OCI-LY1 (cell line): ENCODE measurements at regions not wholly inside any gene's neighbourhood (a gene's known extent, or its start where the extent isn't known, plus 50 kb on each side); places are given as distances from the start of the nearest gene placed in this dataset.
"Not testable (repeated sequence)": the region's sequence is repeated elsewhere in the genome, so short reads cannot be mapped to it uniquely, and the experiment has no call there.

Source experiments
- H2AFZ ChIP-seq: fragments of 200-600 bp; sonication (generic), shearing (Covaris generic); 2 replicates; pipeline ENCODE4 v1.6.0; 2014; ENCODE audit warnings: antibody characterized with exemption, mild to moderate bottlenecking, low read length
- H3F3A ChIP-seq: fragments of 200-600 bp; sonication (generic), shearing (Covaris generic); 2 replicates; pipeline ENCODE4 v1.6.0; 2014; ENCODE audit warnings: mild to moderate bottlenecking, antibody characterized with exemption, low read length, moderate library complexity; ENCODE audit not compliant: insufficient read depth
- H3K27ac ChIP-seq: fragments of 200-600 bp; sonication (generic); 2 replicates; pipeline ENCODE4 v1.5.1; 2014; ENCODE audit warnings: low read length, mixed run types, mild to moderate bottlenecking, low read depth; ENCODE audit not compliant: poor library complexity, severe bottlenecking
- H3K27me3 ChIP-seq: fragments of 200-600 bp; sonication (generic); 2 replicates; pipeline ENCODE4 v1.6.0; 2014; ENCODE audit warnings: antibody characterized with exemption, mild to moderate bottlenecking, low read length, moderate library complexity; ENCODE audit not compliant: insufficient read depth
- H3K36me3 ChIP-seq: fragments of 200-600 bp; sonication (generic); 2 replicates; pipeline ENCODE4 v1.6.1; 2014; ENCODE audit warnings: mild to moderate bottlenecking, antibody characterized with exemption, low read length, moderate library complexity, mixed read lengths; ENCODE audit not compliant: insufficient read depth
- H3K4me1 ChIP-seq: fragments of 200-600 bp; sonication (generic); 2 replicates; pipeline ENCODE4 v1.5.1; 2014; ENCODE audit warnings: mild to moderate bottlenecking, low read length, moderate library complexity; ENCODE audit not compliant: insufficient read depth, severe bottlenecking
- H3K4me2 ChIP-seq: fragments of 200-600 bp; sonication (generic), shearing (Covaris generic); 2 replicates; pipeline ENCODE4 v1.6.1; 2014; ENCODE audit warnings: low read length
- H3K4me3 ChIP-seq: fragments of 200-600 bp; sonication (generic); 2 replicates; pipeline ENCODE4 v1.5.1; 2014; ENCODE audit warnings: low read length, low read depth, mild to moderate bottlenecking, mixed read lengths; ENCODE audit not compliant: poor library complexity, severe bottlenecking
- H3K79me2 ChIP-seq: fragments of 200-600 bp; shearing (Covaris generic); 2 replicates; pipeline ENCODE4 v1.6.1; 2016; ENCODE audit warnings: mixed run types, low read length, mixed read lengths; ENCODE audit not compliant: insufficient read depth
- H3K9ac ChIP-seq: fragments of 200-600 bp; sonication (generic), shearing (Covaris generic); 2 replicates; pipeline ENCODE4 v1.6.1; 2014; ENCODE audit warnings: mild to moderate bottlenecking, low read length, mixed read lengths
- H3K9me2 ChIP-seq: fragments of 200-600 bp; sonication (generic), shearing (Covaris generic); 2 replicates; pipeline ENCODE4 v1.6.1; 2014; ENCODE audit warnings: low read depth, mild to moderate bottlenecking, low read length, mixed read lengths
- H3K9me3 ChIP-seq: fragments of 200-600 bp; shearing (Covaris generic); 2 replicates; pipeline ENCODE4 v1.6.1; 2014; ENCODE audit warnings: low read length, mixed read lengths
- H4K20me1 ChIP-seq: fragments of 200-600 bp; sonication (generic), shearing (Covaris generic); 2 replicates; pipeline ENCODE4 v1.6.0; 2016; ENCODE audit warnings: mild to moderate bottlenecking, low read length; ENCODE audit not compliant: insufficient read depth
- CTCF ChIP-seq: fragments of 200-600 bp; sonication (generic), shearing (Covaris generic); IDR thresholded peaks from 2 replicates; pipeline ENCODE4 v1.5.1; 2017; ENCODE audit warnings: mild to moderate bottlenecking, antibody characterized with exemption, low read length, moderate library complexity, mixed read lengths
- EZH2 ChIP-seq: fragments of 200-600 bp; sonication (generic), shearing (Covaris generic); IDR thresholded peaks from 2 replicates; pipeline ENCODE4 v1.8.0; 2017; ENCODE audit warnings: borderline replicate concordance, mixed run types, mild to moderate bottlenecking, antibody characterized with exemption, low read length, moderate library complexity, mixed read lengths

GRCh38 chr10:84876116-84876999, 548.0 kb downstream of the CCSER2 start:
- Histone ChIP-seq H3K27me3 (no peaks in the 10 kb centered on the region), H3K4me3 (no peak overlapping the region), H3K9ac (no peak overlapping the region), H3K4me2 (no peak overlapping the region), H3F3A (no peaks in the 10 kb centered on the region), H3K36me3 (no peaks in the 10 kb centered on the region), H3K27ac (no peak overlapping the region), H3K9me2 (no peaks in the 10 kb centered on the region), H2AFZ (no peak overlapping the region), H3K79me2 (no peaks in the 10 kb centered on the region), H3K4me1 (no peaks in the 10 kb centered on the region), H3K9me3 (no peaks in the 10 kb centered on the region), H4K20me1 (no peaks in the 10 kb centered on the region)
- TF ChIP-seq CTCF: no peak
- no peak for TF ChIP-seq EZH2

DNA sequence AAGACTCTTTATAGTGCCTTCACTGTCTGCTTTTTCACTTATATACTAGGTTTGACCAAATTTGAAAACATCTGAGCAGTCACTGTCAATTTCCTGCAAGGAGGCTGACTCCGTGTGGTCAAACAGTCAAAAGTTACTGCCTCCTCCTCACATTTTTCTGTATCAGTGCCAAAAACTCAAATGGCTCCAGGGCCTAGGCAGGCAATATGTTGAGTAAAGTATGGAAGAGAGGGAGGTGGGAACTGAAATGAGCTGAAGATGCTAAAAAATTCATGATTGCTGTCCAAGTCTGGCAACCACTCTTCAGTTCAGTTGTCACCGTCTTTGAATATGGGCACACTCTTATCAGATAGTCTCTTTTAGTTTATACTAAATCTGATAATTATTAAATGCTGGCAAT, 551.6 kb downstream of the CCSER2 start:
- H3K9me3 ChIP-seq: no peaks in the 10 kb centered on the region

GRCh38 chr10:84881696-84882095, 553.3 kb downstream of the CCSER2 start:
- not testable (repeated sequence) for H3F3A ChIP-seq, H3K79me2 ChIP-seq, H4K20me1 ChIP-seq, H3K27ac ChIP-seq, H3K4me3 ChIP-seq, H2AFZ ChIP-seq, H3K9ac ChIP-seq, H3K4me1 ChIP-seq, H3K9me3 ChIP-seq, H3K36me3 ChIP-seq, H3K9me2 ChIP-seq, H3K27me3 ChIP-seq, H3K4me2 ChIP-seq

More for the DNA sequence above, 551.6 kb downstream of the CCSER2 start:
- no peaks in the 10 kb centered on the region for H3K36me3 ChIP-seq
- H3K4me1 ChIP-seq: no peaks in the 10 kb centered on the region
- H2AFZ ChIP-seq: no peak overlapping the region
- H3K4me3 ChIP-seq: no peak overlapping the region
- TF ChIP-seq CTCF (no peak), EZH2 (no peak)
- H3K27me3 ChIP-seq: no peaks in the 10 kb centered on the region
- no peak overlapping the region for H3K4me2 ChIP-seq
- H4K20me1 ChIP-seq: no peaks in the 10 kb centered on the region
- H3K27ac ChIP-seq: no peak overlapping the region
- no peaks in the 10 kb centered on the region for H3K9me2 ChIP-seq
- H3K9ac ChIP-seq: no peak overlapping the region
- no peaks in the 10 kb centered on the region for H3K79me2 ChIP-seq
- H3F3A ChIP-seq: no peaks in the 10 kb centered on the region

DNA sequence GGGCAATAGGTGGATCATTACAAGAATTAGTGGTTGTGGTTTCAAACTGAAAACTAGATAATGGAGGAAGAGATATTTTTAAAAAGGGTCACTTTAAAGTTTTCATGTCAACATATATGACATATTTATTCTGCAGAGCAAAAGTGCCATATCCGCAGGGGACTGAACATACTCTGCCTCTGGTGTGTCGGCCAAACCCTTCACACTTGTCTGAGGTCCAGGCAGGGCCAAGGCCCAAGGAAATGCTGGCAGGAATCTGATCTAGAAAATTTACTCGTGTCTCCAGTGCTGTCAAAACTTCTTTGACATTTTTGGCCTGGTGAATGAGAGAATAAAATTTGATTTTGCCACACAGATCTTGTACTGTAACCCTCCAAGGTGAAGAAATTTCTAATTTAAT, 562.3 kb downstream of the CCSER2 start:
- H3K27me3 ChIP-seq: no peaks in the 10 kb centered on the region

More for the DNA sequence above, 562.3 kb downstream of the CCSER2 start:
- Histone ChIP-seq H3K4me3 (no peak overlapping the region), H3K79me2 (no peaks in the 10 kb centered on the region), H3F3A (no peaks in the 10 kb centered on the region), H2AFZ (no peak overlapping the region), H3K4me2 (no peak overlapping the region), H3K27ac (no peak overlapping the region), H4K20me1 (no peaks in the 10 kb centered on the region), H3K4me1 (no peaks in the 10 kb centered on the region), H3K9me2 (no peaks in the 10 kb centered on the region), H3K9me3 (no peaks in the 10 kb centered on the region), H3K36me3 (no peaks in the 10 kb centered on the region), H3K9ac (no peak overlapping the region)
- TF ChIP-seq CTCF (no peak), EZH2 (no peak)
